IPS DF 19.7 (cell line): ENCODE measurements at regions not wholly inside any gene's neighbourhood (a gene's known extent, or its start where the extent isn't known, plus 50 kb on each side); places are given as distances from the start of the nearest gene placed in this dataset.

Experiments used
- DNase-seq: peaks from one replicate; pipeline ENCODE4 v3.0.0-alpha.2; 2013; ENCODE audit warnings: low read depth, low spot score

DNA sequence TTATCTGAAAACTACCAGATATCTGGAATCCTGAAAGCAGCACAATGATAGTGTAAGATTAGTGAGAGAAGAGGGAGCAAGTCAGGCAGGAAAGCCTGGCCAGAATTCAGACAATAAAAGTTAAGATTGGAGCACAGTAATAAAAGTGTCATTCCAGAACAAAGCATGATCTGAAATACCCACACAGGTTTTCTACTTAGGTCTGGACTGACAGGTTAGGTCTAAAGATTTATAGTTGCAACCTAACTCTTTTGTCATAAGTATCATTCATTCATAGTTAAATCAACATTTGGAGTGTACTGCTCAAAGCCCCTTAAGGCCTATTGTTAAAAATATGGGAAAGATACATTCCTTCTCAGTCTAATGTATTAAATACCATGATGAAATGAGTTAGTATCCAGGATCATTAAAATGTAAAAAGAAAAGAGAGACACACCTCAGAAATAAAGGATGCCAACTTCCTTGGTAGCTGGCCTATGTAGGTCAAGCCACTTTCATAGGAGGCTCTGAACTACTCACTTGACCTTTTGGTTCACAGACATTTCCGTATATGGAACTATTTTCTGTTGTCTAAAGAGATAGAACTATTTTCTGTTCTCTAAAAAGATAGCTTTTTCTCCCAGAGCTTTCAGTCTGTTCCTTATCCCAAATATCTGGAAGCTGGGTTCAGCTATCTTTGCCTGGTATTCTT lies 105.2 kb downstream of the FAS start:
- no peak for DNase-seq

DNA sequence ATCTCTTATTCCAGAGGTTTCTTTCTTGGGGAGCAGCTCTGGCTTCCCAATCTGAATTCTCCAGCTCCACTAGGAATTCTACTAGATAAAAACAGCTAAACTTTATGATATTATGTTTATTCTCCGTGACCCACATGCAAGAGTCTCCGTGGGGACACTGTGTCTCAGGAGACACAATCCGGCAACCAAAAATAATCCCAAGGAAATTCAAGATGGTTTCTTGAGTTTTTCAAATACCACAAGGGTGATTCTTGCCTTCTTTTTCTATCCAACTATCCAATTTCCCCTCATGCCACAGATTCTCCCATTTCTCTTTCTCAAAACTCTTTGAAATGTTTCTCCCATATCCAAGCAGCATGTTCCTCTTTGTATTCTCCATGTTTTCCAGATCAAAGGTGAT lies 103.1 kb downstream of the FAS start:
- DNase-seq = no peak

DNA sequence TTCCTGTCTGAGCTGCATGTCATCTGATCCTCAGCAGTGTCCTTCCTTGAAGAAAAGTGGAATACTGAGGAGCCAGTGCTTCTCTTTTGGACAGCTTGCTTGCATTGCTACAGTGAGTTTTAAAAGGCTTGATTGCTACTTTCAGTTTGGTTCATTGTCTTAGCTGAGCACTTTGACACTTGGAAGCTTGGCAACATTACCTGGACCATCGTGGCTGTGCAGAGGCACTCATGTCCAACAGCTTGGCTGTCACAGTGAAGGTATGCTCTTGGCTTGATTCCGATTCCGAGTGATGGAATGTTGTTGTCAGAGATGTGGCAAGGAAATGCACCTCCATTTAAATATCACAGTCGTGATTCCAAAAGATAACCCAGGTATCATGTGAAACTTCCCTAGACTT lies 102.4 kb downstream of the FAS start:
- DNase-seq = no peak

DNA sequence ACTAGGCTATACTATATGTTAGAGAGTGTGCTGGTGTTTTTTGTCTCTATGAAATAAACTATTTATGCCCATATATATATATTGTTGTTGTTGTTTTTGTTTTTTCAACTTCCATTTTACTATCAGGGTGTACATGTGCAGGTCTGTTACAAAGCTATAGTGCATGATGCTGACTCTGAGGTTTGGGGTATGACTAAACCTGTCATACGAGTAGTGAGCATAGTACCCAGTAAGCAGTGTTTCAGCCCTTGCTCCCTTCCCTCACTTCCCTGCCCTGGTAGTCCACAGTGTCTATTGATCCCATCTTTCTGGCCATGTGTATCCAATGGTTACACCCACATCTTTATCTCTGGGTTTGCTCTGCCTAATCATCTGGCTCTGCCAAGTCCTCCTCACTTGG lies 101.8 kb downstream of the FAS start:
- no peak for DNase-seq

DNA sequence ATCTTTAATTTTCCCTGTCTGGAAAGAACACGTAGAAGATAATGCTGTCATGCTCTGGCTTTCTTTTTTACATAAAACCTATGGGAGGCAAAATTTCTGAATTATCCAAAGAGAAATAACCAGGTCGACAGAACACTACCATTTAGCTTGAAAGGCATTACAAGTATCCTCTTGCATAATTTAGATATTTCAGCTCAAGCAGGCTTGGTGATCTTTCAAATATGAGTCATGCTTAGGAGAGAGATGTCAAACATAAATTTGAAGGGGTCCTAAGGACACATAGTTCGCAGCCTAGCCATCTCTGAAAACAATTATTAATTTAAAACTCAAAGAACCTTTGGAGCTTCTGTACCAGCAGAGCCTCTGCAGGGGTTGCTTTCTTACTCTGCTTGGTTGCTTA lies 100.9 kb downstream of the FAS start:
- no peak for DNase-seq

DNA sequence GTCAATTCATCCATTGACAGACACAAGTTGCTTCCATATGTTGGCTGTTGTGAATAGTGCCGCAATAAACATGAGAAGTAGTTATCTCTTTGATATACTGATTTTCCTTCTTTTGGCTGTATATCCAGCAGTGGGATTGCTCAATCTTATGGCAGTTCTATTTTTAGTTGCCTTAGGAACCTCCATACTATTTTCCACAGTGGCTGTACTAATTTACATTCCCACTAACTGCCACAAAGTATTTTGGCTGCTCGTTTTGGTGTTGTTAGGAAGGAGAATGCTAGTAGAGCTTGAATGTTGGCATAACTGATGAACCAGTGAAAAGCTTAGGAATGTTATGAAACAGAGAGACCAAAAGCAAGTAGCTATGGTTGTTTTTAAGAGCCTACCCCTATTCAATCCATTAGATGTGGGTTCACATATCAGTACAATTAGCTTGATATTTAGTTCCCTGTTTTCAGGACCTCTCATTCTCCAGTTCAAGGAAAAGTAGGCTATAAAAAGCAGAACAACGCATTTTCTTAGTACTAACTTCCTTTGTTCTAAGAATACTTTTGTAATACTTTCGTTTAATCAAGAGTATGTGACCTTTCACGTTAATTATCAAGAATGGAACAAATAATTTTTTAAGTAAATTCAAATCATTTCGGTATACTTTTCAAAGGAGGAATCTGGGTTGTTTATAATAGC lies 100.3 kb downstream of the FAS start:
- DNase-seq = no peak

DNA sequence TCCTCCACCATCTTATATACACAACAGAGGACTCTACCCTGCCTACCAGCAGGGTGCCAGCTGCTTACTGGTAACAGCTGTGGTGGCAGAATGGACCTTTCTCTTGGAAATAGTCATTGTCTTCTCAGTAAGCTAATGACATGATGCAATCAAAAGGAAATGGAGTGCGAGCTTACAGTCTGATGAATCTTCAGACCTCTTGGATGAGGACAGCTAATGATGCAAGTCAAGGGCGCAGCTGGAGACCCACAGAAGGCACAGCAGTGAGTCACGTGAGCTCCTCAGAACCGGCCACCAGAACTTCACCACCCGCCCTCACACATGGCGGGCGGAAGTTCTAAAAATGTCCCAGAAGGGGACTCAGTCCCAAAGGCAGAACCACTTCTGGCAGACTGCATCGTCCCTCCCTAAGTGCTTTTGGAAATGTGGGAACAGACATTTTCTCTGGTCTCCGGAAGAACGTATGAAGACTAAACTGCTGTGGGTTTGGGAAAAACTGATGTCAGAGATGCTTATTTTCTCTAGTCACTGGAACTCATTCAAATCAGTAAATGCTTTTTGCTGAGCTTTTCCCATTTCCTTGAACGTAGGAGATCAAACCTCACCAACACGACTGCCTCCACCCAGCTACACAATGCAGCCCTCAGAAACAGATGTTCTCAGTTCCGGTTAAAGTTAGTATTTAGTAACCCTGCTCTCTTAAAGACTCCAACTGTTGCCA lies 96.4 kb downstream of the FAS start:
- peak; percentile 70 for DNase-seq

DNA sequence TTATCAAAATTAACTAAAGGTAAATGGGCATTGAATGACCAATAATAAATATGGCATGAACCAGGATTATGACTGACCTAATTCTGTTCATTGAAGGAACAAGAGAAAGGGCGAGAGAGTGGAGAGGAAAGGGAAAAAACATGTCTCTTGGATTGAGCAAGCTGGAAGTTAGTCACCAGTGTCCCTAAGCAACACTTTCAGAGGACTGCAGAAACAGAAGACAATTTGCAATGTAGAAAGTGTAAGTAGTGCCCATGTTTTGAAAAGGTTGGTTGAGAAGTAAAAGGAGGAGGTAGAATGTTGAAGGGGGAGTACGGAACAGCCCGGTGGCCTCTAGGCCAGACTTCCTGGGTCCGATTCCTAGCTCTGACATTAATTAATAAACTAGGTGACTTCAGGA lies 94.6 kb downstream of the FAS start:
- DNase-seq = no peak

DNA sequence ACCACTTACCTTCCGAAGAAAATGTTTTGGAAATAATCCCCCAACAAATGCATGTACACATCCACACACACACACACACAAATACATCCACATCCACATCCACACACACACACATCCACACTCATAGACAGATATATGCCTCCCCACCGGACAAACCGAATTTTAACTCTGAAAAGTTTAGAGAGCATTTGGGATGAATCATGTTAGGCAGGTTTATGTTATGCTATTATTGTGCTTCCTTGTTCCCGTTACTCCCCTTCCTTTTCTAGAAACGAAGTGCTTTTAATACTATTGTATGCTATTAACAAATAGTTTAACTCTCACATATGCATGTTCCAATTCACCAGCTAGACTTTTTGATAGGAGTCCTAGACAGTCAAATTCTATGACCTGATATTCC lies 91.5 kb downstream of the FAS start:
- no peak for DNase-seq

DNA sequence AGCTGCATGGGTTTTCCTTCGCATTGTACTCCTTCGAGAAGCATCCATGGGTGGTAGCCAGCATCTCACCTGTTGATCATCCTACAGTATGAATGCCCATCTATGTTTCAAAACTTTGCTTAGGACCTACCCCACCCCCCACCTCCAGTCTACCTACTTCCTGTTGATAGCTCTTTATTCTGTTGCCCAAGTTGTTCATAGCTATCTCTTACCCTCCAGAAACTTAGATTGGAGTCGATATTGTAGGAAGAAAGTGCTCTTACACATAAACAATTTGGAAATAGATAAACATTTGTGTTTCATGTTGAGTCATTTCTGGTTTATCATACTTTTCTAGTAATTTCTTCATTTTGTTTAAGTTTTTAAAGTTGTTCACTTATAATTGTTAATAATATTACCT lies 90.1 kb downstream of the FAS start:
- DNase-seq = no peak

DNA sequence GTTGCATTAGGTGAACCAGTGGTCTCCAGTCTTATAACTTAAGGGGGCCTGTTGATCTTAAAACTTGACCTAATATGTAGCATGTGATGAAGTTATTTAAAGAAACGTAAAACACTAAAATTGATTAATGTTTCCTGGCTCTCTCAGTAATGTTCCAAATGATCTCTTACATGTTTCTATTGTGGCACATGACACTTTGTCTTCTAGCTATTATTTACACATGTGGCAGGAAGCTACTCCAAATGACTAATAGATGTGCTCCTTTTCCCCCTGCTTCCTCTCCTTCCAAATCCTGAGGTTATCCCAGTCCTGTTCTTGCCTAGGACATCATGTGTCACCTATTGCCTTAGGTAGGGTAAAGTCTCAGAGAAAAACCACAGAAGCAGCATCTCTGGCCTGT lies 89.4 kb downstream of the FAS start:
- no peak for DNase-seq

DNA sequence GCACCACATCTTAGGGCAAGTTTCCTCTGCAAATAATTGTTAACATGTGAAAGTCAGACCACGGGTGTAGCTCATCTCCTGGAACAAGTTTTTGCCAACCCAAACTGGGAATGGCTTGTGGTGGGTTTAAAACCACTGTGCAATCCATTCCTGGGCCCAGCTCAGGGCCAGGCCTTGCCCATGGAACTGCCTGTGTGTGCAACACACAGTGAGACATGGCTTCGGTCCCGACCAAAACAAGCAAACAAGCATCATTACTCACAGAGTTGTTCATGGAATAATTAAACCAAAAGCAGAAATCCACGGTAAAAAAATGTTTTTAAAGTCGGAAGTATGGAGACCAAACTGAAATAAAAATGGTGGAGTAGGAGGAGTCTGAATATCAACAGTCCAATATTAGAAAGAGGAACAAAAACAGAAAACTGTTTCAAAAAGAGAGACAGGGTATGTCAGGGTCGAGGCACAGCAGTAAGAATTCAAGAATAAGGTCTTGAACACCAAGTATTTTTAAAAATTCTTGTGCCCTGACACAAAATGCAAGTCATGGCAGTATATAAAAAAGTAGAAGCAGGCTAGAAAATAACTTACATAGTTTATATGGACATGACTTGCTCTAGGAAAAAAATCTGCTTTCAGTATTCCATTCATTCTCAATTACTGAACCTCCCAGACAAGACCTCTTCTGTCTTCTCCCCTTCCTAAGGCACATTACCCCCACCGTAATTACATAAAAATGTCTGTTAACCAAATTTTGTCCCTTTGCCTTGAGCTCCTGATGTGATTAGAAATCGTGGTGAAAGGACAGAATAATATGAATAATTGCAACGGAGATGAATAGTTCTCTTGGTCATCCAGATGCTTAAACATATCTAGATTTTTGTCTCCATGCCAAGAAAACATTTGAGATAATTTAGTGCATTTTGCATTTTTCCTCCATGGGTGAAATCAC lies 88.4 kb downstream of the FAS start:
- no peak for DNase-seq

DNA sequence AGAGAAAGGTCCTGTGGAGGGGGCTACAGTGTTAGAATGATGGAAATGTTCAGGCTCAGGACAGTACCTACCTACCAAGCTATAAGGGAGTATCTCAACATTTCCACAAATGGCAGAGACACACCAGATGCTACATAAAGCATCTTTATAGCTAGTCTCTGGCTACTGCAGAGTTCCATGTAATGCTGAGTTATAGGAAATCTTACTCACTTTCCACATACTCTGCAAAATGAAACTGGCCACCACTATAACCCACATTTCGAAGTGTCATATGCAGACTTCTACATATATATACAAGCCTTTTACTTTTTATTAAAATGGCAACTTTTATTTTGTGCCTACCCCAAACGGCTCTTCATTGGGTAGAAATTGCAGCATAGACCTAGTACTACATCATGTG lies 85.5 kb downstream of the FAS start:
- no peak for DNase-seq

DNA sequence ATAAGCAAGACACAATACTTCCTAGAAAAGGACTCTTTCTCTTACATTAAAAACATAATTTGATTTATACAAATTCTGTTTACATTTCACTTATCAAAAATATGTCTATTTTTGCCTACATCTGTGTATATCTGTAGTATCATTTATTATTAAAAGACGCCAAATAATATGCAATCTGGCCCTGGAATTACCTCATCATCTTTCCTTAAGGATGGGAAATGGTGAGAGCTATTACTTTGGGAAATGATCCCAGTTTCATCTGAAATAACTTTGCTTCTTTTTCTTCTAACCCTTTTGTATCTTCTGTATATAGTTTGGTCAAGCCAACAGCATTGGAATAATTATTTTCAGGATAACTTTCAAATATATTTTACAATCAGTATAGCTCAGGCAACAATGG lies 85.0 kb downstream of the FAS start:
- no peak for DNase-seq

DNA sequence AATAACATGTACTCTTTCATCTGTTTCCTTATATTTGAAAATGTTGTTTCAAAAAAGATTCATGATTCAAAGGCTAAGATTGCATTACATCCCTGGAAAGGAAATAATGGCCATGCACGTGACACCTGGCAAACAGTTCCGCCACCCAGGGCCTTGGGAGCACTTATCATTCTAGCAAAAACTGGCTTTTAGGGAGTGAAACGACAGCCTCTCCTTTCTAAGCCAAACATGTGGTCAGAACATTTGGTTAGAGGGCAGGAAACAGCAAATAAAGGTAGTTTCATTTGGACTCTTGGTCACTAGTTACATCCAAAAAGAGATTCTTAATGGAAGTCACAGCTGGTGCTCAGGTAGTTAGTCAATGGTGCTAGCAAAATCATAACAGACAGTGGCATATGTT lies 83.5 kb downstream of the FAS start:
- DNase-seq = no peak

DNA sequence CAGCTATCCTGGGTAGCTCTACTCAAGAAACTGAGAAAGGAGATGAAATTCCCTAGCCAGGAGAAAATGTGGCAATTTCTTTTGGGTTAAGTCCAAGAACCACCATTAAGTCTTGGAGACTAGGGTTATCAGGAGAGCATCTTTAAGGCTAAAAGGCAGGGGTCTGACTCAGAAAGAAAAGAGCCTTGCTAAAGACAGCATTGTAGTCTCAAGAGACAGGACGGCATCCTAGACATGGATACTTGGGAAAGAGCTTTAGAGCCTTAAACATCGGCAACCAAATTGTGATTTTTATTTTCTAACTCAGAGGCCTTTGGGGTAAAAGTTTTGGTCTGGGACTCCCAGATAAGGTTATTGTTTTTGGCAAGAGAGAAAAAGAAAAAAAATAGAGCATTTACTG lies 83.1 kb downstream of the FAS start:
- DNase-seq = no peak

DNA sequence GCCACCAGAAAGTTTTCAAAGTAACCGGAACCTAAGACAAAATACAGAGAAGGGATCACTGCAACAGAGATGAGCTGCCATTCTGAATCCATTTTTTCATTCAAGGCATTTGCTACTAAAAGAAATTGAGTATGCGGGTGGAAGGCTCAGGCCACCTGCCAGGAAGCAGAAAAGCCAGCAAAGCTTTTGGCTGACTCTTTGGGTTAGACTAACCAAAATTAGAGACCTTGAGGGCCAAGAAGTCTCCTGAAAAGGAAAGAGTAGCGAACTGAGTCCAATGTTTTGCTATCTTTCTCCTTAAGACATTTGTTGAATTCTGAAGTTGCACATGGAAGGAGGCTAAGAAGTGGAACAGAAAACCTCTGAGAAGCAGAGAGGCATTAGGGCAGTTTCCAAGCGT lies 79.0 kb downstream of the FAS start:
- DNase-seq = no peak
